ENCODE measurements at regions not wholly inside any gene's neighbourhood (a gene's known extent, or its start where the extent isn't known, plus 50 kb on each side); places are given as distances from the start of the nearest gene placed in this dataset.

- TF ChIP-seq CTCF (IDR thresholded peaks at IDR 0.05; ENCODE audit: extremely low read depth in 1 of 2, insufficient read depth in 1 of 2, low read depth in 1 of 2, low read length in 2 of 2), result no peak
- Histone ChIP-seq H3K4me2 (ENCODE audit: insufficient read depth, low read length) (peak overlapping the region; percentile 57), H4K20me1 (replicated peaks; ENCODE audit: control insufficient read depth, extremely low read depth, insufficient read depth, low read length) (no peaks in the 10 kb centered on the region), H3K36me3 (ENCODE audit: control insufficient read depth in 2 of 2, extremely low read depth in 1 of 2, insufficient read depth in 2 of 2, low read length in 2 of 2) (no peaks in the 10 kb centered on the region), H2AFZ (ENCODE audit: low read depth, low read length) (peak overlapping the region; percentile 17), H3K9me1 (replicated peaks; ENCODE audit: control insufficient read depth, extremely low read depth, insufficient read depth, low read length) (no peaks in the 10 kb centered on the region), H3K4me1 (ENCODE audit: control insufficient read depth, extremely low read depth, insufficient read depth, low read length) (peaks cover 16% of the 10 kb centered on the region), H3K27me3 (ENCODE audit: control insufficient read depth in 2 of 2, insufficient read depth in 2 of 2, low read length in 2 of 2) (no peaks in the 10 kb centered on the region), H3K27ac (ENCODE audit: insufficient read depth, low read depth, low read length) (no peak overlapping the region), H3K9ac (replicated peaks; ENCODE audit: extremely low read depth, insufficient read depth, low read length) (no peak overlapping the region), H3K9me3 (replicated peaks; ENCODE audit: control insufficient read depth, insufficient read depth, low read length) (no peaks in the 10 kb centered on the region), H3K79me2 (ENCODE audit: control insufficient read depth, insufficient read depth, low read length) (no peaks in the 10 kb centered on the region), H3K4me3 (replicated peaks in 1 of 3; ENCODE audit: insufficient read depth in 1 of 3, low read depth in 1 of 3, low read length in 3 of 3) (no peak overlapping the region)
- FAIRE-seq (no peak), DNase-seq (ENCODE audit: low read depth, low spot score) (peak; percentile 76)
- intact Hi-C loops (cut with micrococcal nuclease), result no loop called here
- POLR2A ChIA-PET, result interaction anchor here (1.0 kb wide), 1 partner anchor 405 kb away, joined by 3 read pairs; the partner anchor contains the start of gene ARL4A
- CTCF ChIA-PET, result interaction anchor here (1.1 to 3.7 kb wide), 3 partner anchors 10 to 405 kb away, joined by 3 to 15 read pairs (median 4); partner anchors contain the start of gene ARL4A
- no TSS peak for BruUV-seq (replicated peaks)
- dilution Hi-C loops (cut with MboI; ENCODE audit: extremely low pct_ligation_motif_present, low sequenced_read_pairs), result no loop called here
Measured at GRCh38 chr7:13091974-13092707, 404.7 kb downstream of the ARL4A start.

DNA sequence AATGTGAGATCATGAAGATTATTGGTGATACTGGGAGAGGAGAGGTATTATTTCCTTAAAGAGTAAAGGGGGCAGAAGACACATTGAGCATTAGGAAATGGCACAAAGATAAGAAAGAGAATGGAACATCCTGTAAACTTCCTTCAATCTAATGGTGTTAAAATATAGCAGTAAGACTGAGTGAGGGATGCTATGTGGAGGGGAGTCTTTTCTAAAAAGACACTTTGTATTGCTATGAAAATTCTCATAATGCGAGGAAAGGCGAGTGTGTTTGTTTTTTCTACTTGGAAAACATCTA lies 405.2 kb downstream of the ARL4A start:
- no peak overlapping the region for H3K4me3 ChIP-seq (replicated peaks in 1 of 3; ENCODE audit: insufficient read depth in 1 of 3, low read depth in 1 of 3, low read length in 3 of 3)
- no peaks in the 10 kb centered on the region for H3K79me2 ChIP-seq (ENCODE audit: control insufficient read depth, insufficient read depth, low read length)
- peak overlapping the region; percentile 57 for H3K4me2 ChIP-seq (ENCODE audit: insufficient read depth, low read length)
- CTCF ChIA-PET, result interaction anchor here (1.1 to 3.7 kb wide), 3 partner anchors 9 to 406 kb away, joined by 3 to 15 read pairs (median 4); partner anchors contain the start of gene ARL4A
- H3K9ac ChIP-seq (replicated peaks; ENCODE audit: extremely low read depth, insufficient read depth, low read length), result no peak overlapping the region
- intact Hi-C loops (cut with micrococcal nuclease) (no loop called here), dilution Hi-C loops (cut with MboI; ENCODE audit: extremely low pct_ligation_motif_present, low sequenced_read_pairs) (no loop called here)
- no TSS peak for BruUV-seq (replicated peaks)
- H3K9me3 ChIP-seq (replicated peaks; ENCODE audit: control insufficient read depth, insufficient read depth, low read length), result no peaks in the 10 kb centered on the region
- H3K27ac ChIP-seq (ENCODE audit: insufficient read depth, low read depth, low read length), result no peak overlapping the region
- H3K9me1 ChIP-seq (replicated peaks; ENCODE audit: control insufficient read depth, extremely low read depth, insufficient read depth, low read length), result no peaks in the 10 kb centered on the region
- TF ChIP-seq EZH2 (IDR thresholded peaks at IDR 0.05; ENCODE audit: borderline replicate concordance, low read depth, low read length, severe bottlenecking) (no peak), GATA2 (IDR thresholded peaks at IDR 0.05; ENCODE audit: insufficient read depth, insufficient read length, low read depth, low read length) (peak; percentile 60)
- H3K27me3 ChIP-seq (ENCODE audit: control insufficient read depth in 2 of 2, insufficient read depth in 2 of 2, low read length in 2 of 2), result no peaks in the 10 kb centered on the region
- FAIRE-seq (peak; percentile 63), DNase-seq (ENCODE audit: low read depth, low spot score) (no peak)
- peaks cover 16% of the 10 kb centered on the region for H3K4me1 ChIP-seq (ENCODE audit: control insufficient read depth, extremely low read depth, insufficient read depth, low read length)
- peak overlapping the region; percentile 23 for H2AFZ ChIP-seq (ENCODE audit: low read depth, low read length)
- POLR2A ChIA-PET, result interaction anchor here (1.0 kb wide), 1 partner anchor 406 kb away, joined by 3 read pairs; the partner anchor contains the start of gene ARL4A
- H3K36me3 ChIP-seq (ENCODE audit: control insufficient read depth in 2 of 2, extremely low read depth in 1 of 2, insufficient read depth in 2 of 2, low read length in 2 of 2), result no peaks in the 10 kb centered on the region
- no peaks in the 10 kb centered on the region for H4K20me1 ChIP-seq (replicated peaks; ENCODE audit: control insufficient read depth, extremely low read depth, insufficient read depth, low read length)

Measured in endothelial cell of umbilical vein (primary cell).